PC-3 (cell line): ENCODE measurements at regions not wholly inside any gene's neighbourhood (a gene's known extent, or its start where the extent isn't known, plus 50 kb on each side); places are given as distances from the start of the nearest gene placed in this dataset.
"Not testable (repeated sequence)": the region's sequence is repeated elsewhere in the genome, so short reads cannot be mapped to it uniquely, and the experiment has no call there.

ENCODE experiments used
- EZH2 ChIP-seq: fragments of 300-600 bp; sonication (generic); IDR thresholded peaks from one replicate; pipeline ENCODE4 v1.6.1; 2017; ENCODE audit warnings: antibody characterized with exemption, mild to moderate bottlenecking, low read length; ENCODE audit not compliant: unreplicated experiment
- TF ChIP-seq, protein P1 (sequence below): fragments of 300-600 bp; sonication (generic); conservative IDR thresholded peaks from 2 replicates; pipeline ENCODE4 v1.5.1; 2017; ENCODE audit warnings: antibody characterized with exemption, low read depth, mild to moderate bottlenecking, low read length

DNA sequence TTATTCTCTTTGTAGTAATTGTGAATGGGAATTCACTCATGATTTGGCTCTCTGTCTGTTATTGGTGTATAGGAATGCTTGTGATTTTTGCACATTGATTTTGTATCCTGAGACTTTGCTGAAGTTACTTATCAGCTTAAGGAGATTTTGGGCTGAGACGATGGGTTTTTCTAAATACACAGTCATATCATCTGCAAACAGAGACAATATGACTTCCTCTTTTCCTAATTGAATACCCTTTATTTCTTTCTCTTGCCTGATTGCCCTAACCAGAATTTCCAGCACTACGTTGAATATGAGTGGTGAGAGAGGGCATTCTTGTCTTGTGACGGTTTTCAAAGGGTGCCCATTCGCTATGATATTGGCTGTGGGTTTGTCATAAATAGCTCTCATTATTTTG lies 209.8 kb upstream of the NEBL start:
- not testable (repeated sequence) for TF ChIP-seq EZH2
- TF ChIP-seq, protein P1, sequence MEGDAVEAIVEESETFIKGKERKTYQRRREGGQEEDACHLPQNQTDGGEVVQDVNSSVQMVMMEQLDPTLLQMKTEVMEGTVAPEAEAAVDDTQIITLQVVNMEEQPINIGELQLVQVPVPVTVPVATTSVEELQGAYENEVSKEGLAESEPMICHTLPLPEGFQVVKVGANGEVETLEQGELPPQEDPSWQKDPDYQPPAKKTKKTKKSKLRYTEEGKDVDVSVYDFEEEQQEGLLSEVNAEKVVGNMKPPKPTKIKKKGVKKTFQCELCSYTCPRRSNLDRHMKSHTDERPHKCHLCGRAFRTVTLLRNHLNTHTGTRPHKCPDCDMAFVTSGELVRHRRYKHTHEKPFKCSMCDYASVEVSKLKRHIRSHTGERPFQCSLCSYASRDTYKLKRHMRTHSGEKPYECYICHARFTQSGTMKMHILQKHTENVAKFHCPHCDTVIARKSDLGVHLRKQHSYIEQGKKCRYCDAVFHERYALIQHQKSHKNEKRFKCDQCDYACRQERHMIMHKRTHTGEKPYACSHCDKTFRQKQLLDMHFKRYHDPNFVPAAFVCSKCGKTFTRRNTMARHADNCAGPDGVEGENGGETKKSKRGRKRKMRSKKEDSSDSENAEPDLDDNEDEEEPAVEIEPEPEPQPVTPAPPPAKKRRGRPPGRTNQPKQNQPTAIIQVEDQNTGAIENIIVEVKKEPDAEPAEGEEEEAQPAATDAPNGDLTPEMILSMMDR, result not testable (repeated sequence)
